Neural progenitor cell (in vitro differentiated cells): ENCODE measurements at regions not wholly inside any gene's neighbourhood (a gene's known extent, or its start where the extent isn't known, plus 50 kb on each side); places are given as distances from the start of the nearest gene placed in this dataset.

Experiments used
- DNase-seq: peaks from one replicate; pipeline ENCODE4 v3.0.0-alpha.2; 2016; ENCODE audit warnings: low spot score
- H2AFZ ChIP-seq: fragments of 200-600 bp; sonication (generic); replicated peaks from 2 replicates; pipeline ENCODE4 v1.6.1; 2016; ENCODE audit warnings: antibody characterized with exemption
- H3F3A ChIP-seq: fragments of 200-600 bp; sonication (generic); 2 replicates; pipeline ENCODE4 v1.6.1; 2016; ENCODE audit warnings: antibody characterized with exemption, low read depth
- H3K27ac ChIP-seq: fragments of 200-600 bp; sonication (generic); 2 replicates; pipeline ENCODE4 v1.5.1; 2016; ENCODE audit warnings: mild to moderate bottlenecking
- H3K27me3 ChIP-seq: fragments of 200-600 bp; sonication (generic); 2 replicates; pipeline ENCODE4 v1.6.1; 2016; ENCODE audit warnings: mild to moderate bottlenecking, moderate library complexity
- H3K36me3 ChIP-seq: fragments of 200-600 bp; sonication (generic); 2 replicates; pipeline ENCODE4 v1.5.1; 2016
- H3K4me1 ChIP-seq: fragments of 200-600 bp; sonication (generic); 2 replicates; pipeline ENCODE4 v1.6.1; 2016; ENCODE audit warnings: mixed run types
- H3K4me2 ChIP-seq: fragments of 200-600 bp; sonication (generic); 2 replicates; pipeline ENCODE4 v1.6.1; 2016
- H3K4me3 ChIP-seq: fragments of 200-600 bp; sonication (generic); 2 replicates; pipeline ENCODE4 v1.5.1; 2016
- H3K79me2 ChIP-seq: fragments of 200-600 bp; sonication (generic); 2 replicates; pipeline ENCODE4 v1.6.1; 2016; ENCODE audit warnings: low read depth
- H3K9ac ChIP-seq: fragments of 200-600 bp; sonication (generic); 2 replicates; pipeline ENCODE4 v1.6.1; 2016
- H3K9me3 ChIP-seq: fragments of 200-600 bp; sonication (generic); 2 replicates; pipeline ENCODE4 v1.5.1; 2016; ENCODE audit warnings: low read depth
- H4K20me1 ChIP-seq: fragments of 200-600 bp; sonication (generic); 2 replicates; pipeline ENCODE4 v1.6.1; 2016; ENCODE audit warnings: low read depth
- H3K27ac Mint-ChIP-seq: 3 replicates; pipeline ENCODE4 v1.8.0; 2021; ENCODE audit warnings: mixed read lengths
- H3K27me3 Mint-ChIP-seq: 2 replicates; pipeline ENCODE4 v1.8.0; 2022; ENCODE audit warnings: low read depth, mild to moderate bottlenecking, inconsistent platforms, moderate library complexity, mixed read lengths; ENCODE audit not compliant: insufficient read depth
- H3K36me3 Mint-ChIP-seq: 3 replicates; pipeline ENCODE4 v1.8.0; 2021; ENCODE audit warnings: mixed read lengths
- H3K4me1 Mint-ChIP-seq: 3 replicates; pipeline ENCODE4 v1.8.0; 2021; ENCODE audit warnings: mixed read lengths
- H3K4me3 Mint-ChIP-seq: 3 replicates; pipeline ENCODE4 v1.8.0; 2021; ENCODE audit warnings: mild to moderate bottlenecking, moderate library complexity, mixed read lengths
- H3K9me3 Mint-ChIP-seq: 3 replicates; pipeline ENCODE4 v1.8.0; 2020; ENCODE audit warnings: mixed read lengths
- CTCF ChIP-seq: fragments of 200-600 bp; sonication (generic); IDR thresholded peaks from 2 replicates; pipeline ENCODE4 v1.5.1; 2017; ENCODE audit warnings: antibody characterized with exemption, mild to moderate bottlenecking
- EZH2 ChIP-seq: fragments of 200-600 bp; sonication (generic); IDR thresholded peaks from 2 replicates; pipeline ENCODE4 v1.6.1; 2017; ENCODE audit warnings: antibody characterized with exemption, mild to moderate bottlenecking, moderate library complexity
- EZH2phosphoT487 ChIP-seq: fragments of 200-600 bp; sonication (generic); IDR thresholded peaks from 2 replicates; pipeline ENCODE4 v1.6.1; 2017; ENCODE audit warnings: antibody characterized with exemption

DNA sequence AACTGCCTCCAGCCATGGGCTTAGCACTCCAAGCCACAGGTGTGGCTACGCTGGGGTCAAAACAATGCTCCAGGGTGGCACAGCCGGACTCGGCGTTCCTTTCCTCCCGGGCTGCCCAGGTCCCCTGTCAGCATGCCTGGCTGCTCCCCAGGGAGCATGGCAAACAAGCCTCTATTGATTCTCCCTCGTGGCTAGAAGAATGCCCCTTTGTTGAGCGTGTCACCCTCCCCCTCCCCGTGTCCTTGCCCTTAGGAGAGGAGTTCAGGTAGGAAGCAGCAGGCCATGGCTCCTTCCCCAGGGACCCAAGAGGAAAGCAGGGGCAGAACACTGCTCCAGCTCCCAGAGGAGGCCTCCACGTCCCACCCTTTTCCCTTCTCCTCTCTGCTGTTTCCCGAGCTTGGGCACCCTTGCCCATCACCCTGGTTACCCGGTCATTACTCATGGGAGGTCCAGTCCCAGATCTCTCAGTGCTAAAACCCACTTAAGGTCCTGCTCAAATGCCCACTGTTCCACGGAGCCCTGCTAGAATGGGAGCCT is 57.4 kb upstream of the CITED4 start:
- H3K27ac ChIP-seq = no peak overlapping the region
- H3K27ac Mint-ChIP-seq = no peak overlapping the region

GRCh38 chr1:40921522-40921921 is 58.0 kb upstream of the CTPS1 start:
- H2AFZ ChIP-seq = no peak overlapping the region
- Mint-ChIP-seq H3K4me3 (no peak overlapping the region), H3K9me3 (no peaks in the 10 kb centered on the region), H3K36me3 (no peaks in the 10 kb centered on the region), H3K27ac (no peak overlapping the region), H3K27me3 (peaks cover 4% of the 10 kb centered on the region), H3K4me1 (peaks cover 17% of the 10 kb centered on the region)
- H3K4me3 ChIP-seq = no peak overlapping the region
- no peak overlapping the region for H3K4me2 ChIP-seq
- H3K27ac ChIP-seq = no peak overlapping the region
- no peaks in the 10 kb centered on the region for H3K79me2 ChIP-seq
- H3K9ac ChIP-seq = no peak overlapping the region
- TF ChIP-seq CTCF (no peak), EZH2phosphoT487 (no peak), EZH2 (no peak)
- no peaks in the 10 kb centered on the region for H3F3A ChIP-seq
- peaks cover 6% of the 10 kb centered on the region for H3K4me1 ChIP-seq
- H3K27me3 ChIP-seq = no peaks in the 10 kb centered on the region
- DNase-seq = no peak
- H3K9me3 ChIP-seq = no peaks in the 10 kb centered on the region
- H3K36me3 ChIP-seq = no peaks in the 10 kb centered on the region
- H4K20me1 ChIP-seq = no peaks in the 10 kb centered on the region

More for the DNA sequence above, 57.4 kb upstream of the CITED4 start:
- no peak for DNase-seq
- Histone ChIP-seq H3K27me3 (no peaks in the 10 kb centered on the region), H3K4me3 (no peak overlapping the region), H3K9ac (no peak overlapping the region), H3K79me2 (no peaks in the 10 kb centered on the region), H3K4me2 (no peak overlapping the region), H4K20me1 (no peaks in the 10 kb centered on the region), H3K9me3 (no peaks in the 10 kb centered on the region), H2AFZ (no peak overlapping the region), H3K4me1 (no peaks in the 10 kb centered on the region), H3K36me3 (no peaks in the 10 kb centered on the region), H3F3A (no peaks in the 10 kb centered on the region)
- TF ChIP-seq EZH2 (no peak), EZH2phosphoT487 (no peak), CTCF (no peak)
- Mint-ChIP-seq H3K36me3 (no peaks in the 10 kb centered on the region), H3K4me3 (no peak overlapping the region), H3K4me1 (no peaks in the 10 kb centered on the region), H3K27me3 (no peaks in the 10 kb centered on the region), H3K9me3 (no peaks in the 10 kb centered on the region)

GRCh38 chr1:40921981-40922677 is 57.4 kb upstream of the CTPS1 start:
- Histone ChIP-seq H3F3A (no peaks in the 10 kb centered on the region), H3K4me3 (no peak overlapping the region), H3K79me2 (no peaks in the 10 kb centered on the region), H3K27ac (no peak overlapping the region), H3K36me3 (no peaks in the 10 kb centered on the region), H3K9ac (no peak overlapping the region), H3K27me3 (no peaks in the 10 kb centered on the region), H3K9me3 (no peaks in the 10 kb centered on the region), H4K20me1 (no peaks in the 10 kb centered on the region), H3K4me2 (no peak overlapping the region), H3K4me1 (peaks cover 8% of the 10 kb centered on the region), H2AFZ (no peak overlapping the region)
- H3K4me3 Mint-ChIP-seq = no peak overlapping the region
- H3K27ac Mint-ChIP-seq = no peak overlapping the region
- DNase-seq = no peak
- no peak for TF ChIP-seq EZH2
- no peak for TF ChIP-seq EZH2phosphoT487
- TF ChIP-seq CTCF = no peak
- H3K27me3 Mint-ChIP-seq = peaks cover 4% of the 10 kb centered on the region
- H3K36me3 Mint-ChIP-seq = no peaks in the 10 kb centered on the region
- no peaks in the 10 kb centered on the region for H3K9me3 Mint-ChIP-seq
- H3K4me1 Mint-ChIP-seq = peaks cover 23% of the 10 kb centered on the region
